PFSK-1 (cell line): ENCODE measurements at regions not wholly inside any gene's neighbourhood (a gene's known extent, or its start where the extent isn't known, plus 50 kb on each side); places are given as distances from the start of the nearest gene placed in this dataset.

Experiments used
- FOXP2 ChIP-seq: optimal IDR thresholded peaks from 2 replicates; pipeline ENCODE3; 2011; ENCODE audit warnings: borderline replicate concordance, control low read depth, inconsistent platforms; ENCODE audit not compliant: insufficient read depth; ENCODE audit errors: extremely low read length, extremely low read depth
- POLR2AphosphoS5 ChIP-seq: IDR thresholded peaks from 2 replicates; pipeline ENCODE4 v1.6.1; 2012; ENCODE audit warnings: low read depth, mild to moderate bottlenecking, control low read depth, low read length, moderate library complexity
- TAF1 ChIP-seq: IDR thresholded peaks from 2 replicates; pipeline ENCODE4 v1.6.1; 2012; ENCODE audit warnings: low read length, control low read depth, borderline replicate concordance; ENCODE audit not compliant: insufficient read depth

- TF ChIP-seq TAF1 (no peak), POLR2AphosphoS5 (no peak), FOXP2 (no peak)
These were observed 750.3 kb upstream of the ADGRL2 start for GRCh38 chr1:81050390-81050789.
